GM12873 (cell line): ENCODE measurements at regions not wholly inside any gene's neighbourhood (a gene's known extent, or its start where the extent isn't known, plus 50 kb on each side); places are given as distances from the start of the nearest gene placed in this dataset.

Experiments
- CTCF ChIP-seq: IDR thresholded peaks from 2 replicates; pipeline ENCODE4 v1.5.1; 2012; ENCODE audit warnings: low read depth, mild to moderate bottlenecking, moderate library complexity, low read length, control low read depth; ENCODE audit not compliant: insufficient read depth; ENCODE audit errors: missing control alignments

DNA sequence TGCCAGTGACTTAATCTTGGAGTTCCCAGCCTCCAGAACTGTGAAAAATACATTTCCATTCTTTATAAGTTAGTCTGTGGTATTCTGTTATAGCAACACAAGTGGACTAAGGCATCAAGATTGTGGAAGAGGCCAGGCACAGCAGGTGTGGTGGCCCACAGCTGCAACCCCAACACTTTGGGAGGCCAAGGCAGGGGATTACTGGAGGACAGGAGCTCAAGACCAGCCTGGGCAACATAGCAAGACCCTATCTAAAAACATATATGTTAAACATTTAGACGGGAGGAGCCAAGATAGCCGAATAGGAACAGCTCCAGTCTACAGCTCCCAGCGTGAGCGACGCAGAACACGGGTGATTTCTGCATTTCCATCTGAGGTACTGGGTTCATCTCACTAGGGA lies 310.4 kb downstream of the FOXO1 start:
- no peak for TF ChIP-seq CTCF

DNA sequence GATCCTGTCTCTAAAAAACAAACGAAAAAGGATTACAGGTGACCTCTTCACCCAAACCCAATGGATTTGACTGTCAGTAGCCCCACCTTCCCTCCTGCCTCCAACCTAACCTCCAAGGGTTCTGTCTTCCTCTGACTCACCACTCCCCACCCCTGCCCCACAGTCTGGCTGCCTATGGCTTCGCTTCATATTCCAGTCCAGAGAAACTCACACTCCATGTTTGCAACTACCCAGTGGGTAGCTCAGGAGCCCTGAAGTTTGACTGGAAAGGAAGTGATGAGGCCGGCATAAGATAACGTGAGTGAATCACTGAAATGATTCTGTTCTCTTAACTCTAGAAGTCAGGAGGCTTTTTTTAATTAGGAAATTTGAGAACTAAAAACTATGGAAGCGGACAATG lies 303.9 kb downstream of the FOXO1 start:
- no peak for TF ChIP-seq CTCF

DNA sequence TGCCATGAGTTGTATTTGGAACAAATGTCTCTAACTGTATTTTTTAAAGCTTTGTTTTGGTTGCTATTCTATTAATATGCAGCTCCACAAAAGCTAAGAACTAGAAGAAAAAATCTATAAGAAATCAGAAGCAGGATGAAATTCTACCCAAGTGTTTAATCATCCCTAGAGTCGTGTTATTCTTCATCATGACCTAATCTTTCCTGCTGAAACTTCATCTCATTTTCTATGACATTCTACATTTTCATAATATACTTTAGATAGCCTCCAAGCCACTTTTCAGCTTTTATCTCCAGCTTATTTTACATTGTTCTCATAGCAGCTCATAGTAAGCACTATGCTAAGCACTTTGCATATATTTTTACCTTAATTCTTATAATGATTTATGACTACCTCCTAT lies 302.8 kb downstream of the FOXO1 start:
- TF ChIP-seq CTCF = no peak

GRCh38 chr13:40366119-40366518 lies 300.3 kb downstream of the FOXO1 start:
- TF ChIP-seq CTCF = no peak

DNA sequence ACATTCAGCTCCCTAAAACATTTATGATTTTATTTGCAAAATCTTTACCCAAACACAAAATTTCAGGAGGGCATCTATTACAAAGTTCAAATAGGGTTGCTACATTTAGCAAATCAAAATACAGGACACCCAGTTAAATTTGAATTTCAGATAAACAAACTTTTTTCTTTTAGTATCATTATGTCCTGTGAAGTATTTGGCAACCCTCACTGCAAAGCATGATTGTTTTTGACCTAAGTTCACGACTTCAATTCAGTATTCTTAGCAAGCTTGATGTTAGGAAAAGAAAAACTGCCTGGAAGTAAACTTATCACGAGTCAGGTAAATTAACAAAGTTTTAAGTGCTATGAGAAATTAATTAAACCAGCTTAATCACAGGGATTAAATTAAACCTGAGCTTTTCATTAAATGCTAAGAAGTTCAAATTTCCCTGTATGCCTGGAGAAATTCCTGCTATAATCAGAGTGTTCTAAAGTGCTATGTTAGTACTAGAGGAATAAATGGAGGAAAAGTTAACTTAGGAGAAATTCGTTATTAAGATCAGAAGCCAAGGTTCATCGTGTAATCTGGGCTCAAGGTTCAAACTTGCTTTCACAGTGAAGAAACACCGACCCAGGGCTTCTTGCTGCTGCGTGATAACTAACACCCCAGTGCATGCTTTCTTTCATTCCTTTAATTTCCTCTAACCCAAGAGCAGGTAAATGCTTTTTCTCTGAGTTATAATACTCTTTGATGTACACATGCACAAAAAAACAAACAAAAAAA lies 298.1 kb downstream of the FOXO1 start:
- no peak for TF ChIP-seq CTCF

GRCh38 chr13:40370661-40371060 lies 295.8 kb downstream of the FOXO1 start:
- no peak for TF ChIP-seq CTCF

- TF ChIP-seq CTCF = no peak
Observed at GRCh38 chr13:40371531-40372125, 294.8 kb downstream of the FOXO1 start.
